Stimulated activated CD4-positive, alpha-beta T cell treated with anti-CD3 and anti-CD28 coated beads, TNF-alpha, amount 100 ng/mL, for 48 hours (primary cell): ENCODE measurements at regions not wholly inside any gene's neighbourhood (a gene's known extent, or its start where the extent isn't known, plus 50 kb on each side); places are given as distances from the start of the nearest gene placed in this dataset.
"Not testable (repeated sequence)": the region's sequence is repeated elsewhere in the genome, so short reads cannot be mapped to it uniquely, and the experiment has no call there.

Source experiments
- DNase-seq, 3 donors: peaks; one replicate each; pipeline ENCODE4 v3.0.0-alpha.2; 2020; ENCODE audit warnings: low read depth in 3 of 3

DNA sequence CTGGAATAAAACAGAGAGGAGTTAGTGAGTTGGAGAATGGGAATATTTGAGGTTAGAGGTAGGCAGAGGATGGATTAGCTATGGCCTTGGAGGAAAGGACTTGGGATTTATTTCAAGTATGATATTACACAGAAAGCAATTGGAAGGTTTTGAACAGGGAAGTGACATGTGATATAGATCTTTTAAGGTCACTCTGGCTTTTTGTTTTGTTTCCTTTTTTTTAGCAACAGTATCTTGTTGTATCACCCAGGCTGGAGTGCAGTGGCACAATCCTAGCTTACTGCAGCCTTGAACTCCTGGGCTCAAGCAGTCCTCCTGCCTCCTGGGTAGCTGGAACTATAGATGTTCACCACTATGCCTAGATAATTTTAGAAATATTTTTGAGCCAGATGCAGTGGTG lies 190.3 kb downstream of the UTRN start:
- no peak for DNase-seq

DNA sequence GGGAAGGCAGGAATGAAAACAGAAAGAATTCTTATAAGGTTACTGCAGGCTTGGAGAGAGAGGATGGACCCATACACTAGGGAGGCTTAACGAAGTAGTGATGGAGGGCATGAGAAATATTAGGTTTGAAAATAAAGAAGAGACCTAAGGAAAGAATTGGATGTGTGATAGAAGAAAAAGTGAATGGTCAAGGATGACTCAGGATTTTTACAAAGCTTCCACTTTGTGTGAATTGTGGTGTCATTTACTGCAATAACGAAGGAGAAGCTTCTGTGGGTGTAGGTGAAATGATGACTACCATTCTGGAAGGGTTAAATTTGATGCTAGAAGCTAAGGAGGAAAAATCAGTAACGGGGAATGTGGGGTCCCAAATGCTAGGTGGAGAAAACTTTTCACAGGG lies 191.2 kb downstream of the UTRN start:
- DNase-seq = no peak

DNA sequence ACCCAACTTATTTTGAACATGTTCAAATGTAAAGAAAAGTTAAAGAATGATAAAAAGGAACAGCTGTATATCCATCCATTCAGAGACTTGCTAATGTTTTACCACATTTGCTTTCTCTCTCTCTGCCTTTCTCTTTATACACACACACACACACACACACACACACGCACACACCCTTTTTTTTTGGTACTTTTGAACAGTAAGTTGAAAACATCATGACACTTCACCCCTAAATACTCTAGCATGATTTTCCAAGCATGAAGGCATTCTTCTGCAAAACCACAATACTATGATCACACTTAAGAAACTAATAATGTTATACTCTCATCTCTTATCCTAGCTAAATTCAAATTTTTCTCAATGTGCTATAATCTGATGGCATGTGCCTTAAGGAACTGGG lies 192.3 kb downstream of the UTRN start:
- DNase-seq = no peak

DNA sequence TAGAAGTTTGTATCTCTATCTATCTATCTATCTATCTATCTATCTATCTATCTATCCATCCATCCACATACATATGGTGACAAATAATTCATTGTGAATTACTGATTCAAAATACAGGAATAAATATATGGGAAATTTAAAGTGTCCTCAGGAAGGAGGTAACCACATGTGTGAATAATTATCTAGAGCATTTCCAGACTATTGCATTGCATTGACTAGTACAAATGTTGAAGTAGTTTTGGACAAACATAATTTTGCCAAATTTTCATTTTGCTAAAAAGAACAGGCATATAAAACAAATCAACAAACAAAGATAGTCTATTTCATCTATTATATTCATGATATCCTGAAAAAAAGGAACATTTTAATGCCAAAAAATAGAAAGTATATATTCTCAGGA lies 192.7 kb downstream of the UTRN start:
- no peak for DNase-seq

DNA sequence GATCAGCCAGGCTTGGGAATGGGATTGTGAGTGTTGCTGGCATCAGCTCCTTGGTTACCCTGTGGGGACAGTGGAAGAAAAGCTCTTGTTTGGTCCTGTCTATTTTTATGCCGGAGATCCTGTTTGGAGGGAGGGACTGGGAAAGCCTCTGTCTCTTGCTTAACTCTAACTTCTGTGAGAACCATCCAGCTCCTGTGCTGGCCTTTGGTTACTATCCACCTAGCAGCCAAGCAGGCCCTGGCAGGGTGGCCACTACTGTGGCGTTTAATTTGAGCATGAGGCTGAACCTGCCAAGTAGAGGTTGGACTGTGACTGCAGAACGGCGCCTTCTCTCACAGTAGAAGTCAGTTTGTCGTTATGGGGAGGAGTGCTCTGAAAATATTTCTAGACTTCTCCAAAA lies 193.3 kb downstream of the UTRN start:
- no peak for DNase-seq

DNA sequence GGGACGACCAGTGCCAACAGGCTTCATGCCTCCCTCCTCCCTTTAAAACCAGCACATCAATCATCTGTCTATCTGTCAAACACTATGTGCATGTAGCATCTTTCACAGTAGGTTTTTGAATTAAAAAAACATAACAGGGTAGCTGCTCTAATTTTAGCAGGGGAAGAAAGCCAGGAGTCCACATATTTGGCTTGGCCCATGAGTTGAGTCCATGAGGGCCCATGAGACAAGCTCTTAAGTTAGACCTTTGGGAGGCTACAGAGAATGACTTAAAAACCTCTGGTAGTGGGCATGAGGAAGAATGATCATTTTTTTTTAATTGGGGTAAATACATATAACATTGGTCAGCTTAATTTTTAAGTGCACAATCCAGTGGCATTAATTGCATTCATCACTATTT lies 194.9 kb downstream of the UTRN start:
- no peak for DNase-seq

DNA sequence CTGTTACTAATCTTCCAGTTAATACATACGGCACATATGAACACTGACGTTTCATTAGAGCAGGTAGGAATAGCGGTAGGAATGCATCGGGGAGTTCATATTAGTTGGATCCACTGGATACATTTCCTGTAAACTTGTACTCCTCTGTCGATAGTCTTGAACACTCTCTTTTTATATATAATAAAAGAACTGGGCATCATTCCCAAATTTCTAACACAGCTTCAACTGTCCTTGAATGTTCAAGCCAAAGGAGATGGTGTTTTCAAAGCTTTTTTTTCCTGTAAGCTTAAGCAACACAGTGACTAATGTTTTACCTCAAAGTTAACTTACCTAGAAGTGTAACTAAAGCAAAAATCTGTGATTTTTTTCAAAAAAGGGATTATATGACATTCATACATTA lies 195.3 kb downstream of the UTRN start:
- no peak for DNase-seq

DNA sequence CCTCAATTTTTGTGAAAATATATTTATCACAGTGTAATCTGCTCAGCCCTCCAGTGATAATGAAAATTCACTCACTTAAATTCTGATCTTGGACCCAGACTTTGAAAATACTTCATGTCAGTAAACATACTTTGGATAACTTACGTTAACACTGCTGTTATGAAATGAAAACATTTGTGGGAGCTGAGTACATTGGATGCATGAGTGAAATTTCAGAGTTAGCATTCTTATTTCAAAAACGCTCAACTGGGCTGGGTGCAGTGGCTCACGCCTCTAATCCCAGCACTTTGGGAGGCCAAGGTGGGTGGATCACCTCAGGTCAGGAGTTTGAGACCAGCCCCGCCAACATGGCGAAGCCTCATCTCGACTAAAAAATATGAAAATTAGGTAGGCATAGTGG lies 196.4 kb downstream of the UTRN start:
- DNase-seq = no peak

DNA sequence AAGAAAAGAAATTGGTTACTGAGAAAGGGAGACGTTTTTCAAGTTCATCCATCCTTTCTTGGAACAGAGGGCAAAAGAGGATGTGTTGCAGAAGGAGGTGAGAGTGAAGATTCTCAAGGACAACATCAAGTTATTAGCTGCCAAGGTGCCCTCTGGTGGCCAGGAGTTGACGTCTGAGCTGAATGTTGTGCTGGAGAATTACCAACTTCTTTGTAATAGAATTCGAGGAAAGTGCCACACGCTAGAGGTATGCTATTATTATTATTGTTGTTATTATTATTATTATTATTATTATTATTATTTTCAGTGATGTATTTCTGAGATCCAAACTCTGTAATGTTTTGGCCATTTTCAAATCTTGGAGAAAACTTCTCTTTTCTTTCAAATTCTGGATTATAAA lies 197.0 kb downstream of the UTRN start:
- peak; percentile 43 to 66 (median 45) for DNase-seq

DNA sequence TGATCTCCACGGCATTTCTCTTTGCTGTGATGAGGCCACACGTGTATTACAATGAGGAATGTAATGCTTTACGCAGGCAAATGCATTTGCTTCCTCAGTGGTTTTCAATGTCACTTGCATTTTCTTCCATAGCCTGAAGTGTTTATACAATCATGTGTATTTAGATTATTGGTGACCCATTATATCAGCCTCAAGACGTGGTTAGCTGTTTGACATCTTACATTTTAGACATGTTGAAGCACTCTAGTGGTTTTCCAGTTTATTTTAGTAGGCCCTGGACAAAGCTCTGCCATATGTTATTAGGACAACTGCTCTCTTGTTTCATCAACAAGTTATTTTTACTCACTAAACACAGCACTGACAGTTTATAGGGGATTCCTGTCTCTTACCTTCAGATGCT lies 200.4 kb downstream of the UTRN start:
- no peak for DNase-seq

DNA sequence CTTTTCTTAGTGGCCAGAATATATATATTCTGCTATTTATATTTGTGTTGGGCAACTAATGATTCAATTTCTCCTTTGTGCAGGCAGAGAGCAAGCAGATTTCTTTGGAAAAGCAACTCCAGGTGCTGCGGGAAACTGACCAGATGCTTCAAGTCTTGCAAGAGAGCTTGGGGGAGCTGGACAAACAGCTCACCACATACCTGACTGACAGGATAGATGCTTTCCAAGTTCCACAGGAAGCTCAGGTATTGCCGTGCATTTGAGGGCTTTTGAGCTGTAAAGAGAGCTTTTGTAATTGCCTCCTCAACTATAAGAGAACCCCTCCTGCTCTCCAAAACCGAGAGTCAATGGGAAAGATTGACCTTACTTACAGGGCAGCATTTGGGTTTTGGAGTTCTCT lies 203.5 kb downstream of the UTRN start:
- no peak for DNase-seq

DNA sequence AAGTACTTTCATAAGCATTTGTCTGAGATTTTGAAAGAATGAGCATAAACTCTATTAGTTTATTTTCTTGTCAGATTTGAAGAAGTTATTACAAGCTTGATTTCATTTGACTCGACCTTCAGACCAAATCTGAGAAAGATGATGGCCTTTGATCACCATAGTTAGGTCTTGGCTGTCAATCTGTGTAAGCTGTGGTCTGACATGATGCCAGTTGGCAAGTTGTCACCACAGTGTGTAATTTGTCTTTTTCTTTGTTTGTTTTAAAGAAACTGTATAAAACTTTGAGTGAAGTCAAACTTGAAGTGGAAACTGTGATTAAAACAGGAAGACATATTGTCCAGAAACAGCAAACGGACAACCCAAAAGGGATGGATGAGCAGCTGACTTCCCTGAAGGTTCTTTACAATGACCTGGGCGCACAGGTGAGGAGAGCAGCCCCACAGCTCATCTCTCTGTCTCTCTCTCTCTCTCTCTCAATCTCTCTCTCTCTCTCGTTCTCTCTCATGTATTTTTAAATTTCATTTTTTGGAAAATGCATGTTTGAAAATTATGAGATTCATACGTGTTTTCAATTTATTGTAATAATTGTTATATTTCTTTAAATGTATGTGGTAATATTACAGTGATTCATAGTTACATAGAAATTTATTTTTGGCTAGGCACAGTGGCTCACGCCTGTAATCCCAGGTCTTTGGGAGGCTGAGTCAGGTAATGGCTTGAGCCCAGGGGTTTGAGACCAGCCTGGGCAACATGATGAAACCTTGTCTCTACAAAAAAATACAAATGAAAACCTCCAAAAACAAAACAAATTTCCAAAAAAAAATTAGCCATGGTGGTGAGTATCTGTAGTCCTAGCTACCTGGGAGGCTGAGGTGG lies 208.1 kb downstream of the UTRN start:
- DNase-seq = no peak

DNA sequence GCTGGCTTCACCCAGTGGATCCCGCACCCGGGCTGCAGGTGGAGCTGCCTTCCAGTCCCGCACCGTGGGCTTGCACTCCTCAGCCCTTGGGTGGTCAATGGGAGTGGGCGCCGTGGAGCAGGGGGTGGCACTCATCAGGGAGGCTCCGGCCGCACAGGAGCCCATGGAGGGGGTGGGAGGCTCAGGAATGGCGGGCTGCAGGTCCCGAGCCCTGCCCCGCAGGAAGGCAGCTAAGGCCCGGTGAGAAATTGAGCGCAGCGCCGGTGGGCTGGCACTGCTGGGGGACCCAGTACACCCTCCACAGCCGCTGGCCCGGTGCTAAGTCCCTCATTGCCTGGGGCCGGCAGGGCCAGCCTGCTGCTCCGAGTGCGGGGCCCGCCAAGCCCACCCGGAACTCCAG lies 209.9 kb downstream of the UTRN start:
- not testable (repeated sequence) for DNase-seq

DNA sequence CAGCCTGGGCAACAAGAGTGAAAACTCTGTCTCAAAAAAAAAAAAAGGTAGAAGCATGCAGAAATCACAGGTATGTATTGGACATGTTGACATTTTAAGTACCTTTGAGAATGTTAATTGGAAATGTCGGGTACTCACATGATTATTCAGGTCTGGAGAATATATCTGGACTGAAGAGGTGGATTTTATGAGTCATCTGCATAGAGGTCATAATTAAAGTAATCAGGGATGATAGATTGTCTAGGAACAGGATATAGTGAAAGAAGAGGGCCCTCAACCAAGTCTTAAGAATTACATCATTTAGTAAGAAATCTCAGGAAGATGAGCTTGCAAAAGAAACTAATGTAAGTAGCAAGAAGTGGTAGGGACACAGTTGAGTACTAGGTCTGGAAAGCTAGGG lies 212.5 kb downstream of the UTRN start:
- no peak for DNase-seq

DNA sequence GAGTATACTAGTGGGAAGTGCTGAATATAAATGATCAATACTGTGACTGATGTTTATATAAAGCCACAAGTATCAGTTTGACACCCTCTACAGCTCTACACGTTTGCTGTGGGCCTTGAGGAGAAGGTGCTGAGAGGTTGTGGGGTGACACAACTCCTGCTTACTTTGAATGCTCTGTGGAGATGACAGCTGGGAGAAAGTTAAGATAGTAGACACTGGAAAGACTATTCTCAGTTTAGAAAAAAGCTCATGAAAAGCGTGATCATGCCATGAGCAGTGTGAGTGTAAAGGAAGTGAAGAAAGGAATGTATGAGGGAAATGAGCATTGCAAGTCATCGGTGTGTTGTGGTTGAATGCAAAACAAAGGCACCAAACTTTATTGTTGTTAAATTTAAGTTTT lies 215.8 kb downstream of the UTRN start:
- DNase-seq = no peak

DNA sequence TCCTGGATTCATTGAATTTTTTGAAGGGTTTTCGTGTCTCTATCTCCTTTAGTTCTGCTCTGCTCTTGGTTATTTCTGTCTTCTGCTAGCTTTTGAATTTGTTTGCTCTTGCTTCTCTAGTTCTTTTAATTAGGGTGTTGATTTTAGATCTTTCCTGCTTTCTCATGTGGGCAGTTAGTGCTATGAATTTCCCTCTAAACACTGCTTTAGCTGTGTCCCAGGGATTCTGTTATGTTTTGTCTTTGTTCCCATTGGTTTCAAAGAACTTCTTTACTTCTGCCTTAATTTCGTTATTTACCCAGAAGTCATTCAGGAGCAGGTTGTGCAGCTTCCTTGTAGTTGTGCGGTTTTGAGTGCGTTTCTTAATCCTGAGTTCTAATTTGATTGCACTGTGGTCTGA lies 220.1 kb downstream of the UTRN start:
- not testable (repeated sequence) for DNase-seq

DNA sequence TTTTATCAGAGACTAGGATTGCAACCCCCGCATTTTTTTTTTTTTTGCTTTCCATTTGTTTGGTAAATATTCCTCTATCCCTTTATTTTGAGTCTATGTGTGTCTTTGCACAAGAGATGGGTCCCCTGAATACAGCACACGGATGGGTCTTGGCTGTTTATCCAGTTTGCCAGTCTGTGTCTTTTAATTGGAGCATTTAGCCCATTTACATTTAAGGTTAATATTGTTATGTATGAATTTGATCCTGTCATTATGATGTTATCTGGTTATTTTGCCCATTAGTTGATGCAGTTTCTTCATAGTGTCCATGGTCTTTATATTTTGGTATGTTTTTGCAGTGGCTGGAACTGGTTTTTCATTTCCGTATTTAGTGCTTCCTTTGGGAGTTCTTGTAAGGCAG lies 220.9 kb downstream of the UTRN start:
- not testable (repeated sequence) for DNase-seq

DNA sequence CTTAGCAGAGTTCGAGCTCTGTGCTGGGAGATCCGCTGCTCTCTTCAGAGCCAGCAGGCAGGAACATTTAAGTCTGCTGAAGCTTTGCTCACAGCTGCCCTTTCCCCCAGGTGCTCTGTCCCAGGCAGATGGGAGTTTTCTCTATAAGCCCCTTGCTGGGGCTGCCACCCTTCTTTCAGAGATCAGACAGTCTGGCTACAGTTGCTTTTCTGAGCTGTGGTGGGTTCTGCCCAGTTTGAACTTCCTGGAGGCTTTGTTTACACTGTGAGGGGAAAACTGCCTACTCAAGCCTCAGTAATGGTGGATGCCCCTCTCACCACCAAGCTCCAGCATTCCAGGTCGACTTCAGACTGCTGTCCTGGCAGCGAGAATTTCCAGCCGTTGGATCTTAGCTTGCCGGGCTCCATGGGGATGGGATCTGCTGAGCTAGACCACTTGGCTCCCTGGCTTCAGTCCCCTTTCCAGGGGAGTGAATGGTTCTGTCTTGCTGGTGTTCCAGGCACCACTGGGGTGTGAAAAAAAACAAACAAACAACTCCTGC lies 222.7 kb downstream of the UTRN start:
- DNase-seq = not testable (repeated sequence)

DNA sequence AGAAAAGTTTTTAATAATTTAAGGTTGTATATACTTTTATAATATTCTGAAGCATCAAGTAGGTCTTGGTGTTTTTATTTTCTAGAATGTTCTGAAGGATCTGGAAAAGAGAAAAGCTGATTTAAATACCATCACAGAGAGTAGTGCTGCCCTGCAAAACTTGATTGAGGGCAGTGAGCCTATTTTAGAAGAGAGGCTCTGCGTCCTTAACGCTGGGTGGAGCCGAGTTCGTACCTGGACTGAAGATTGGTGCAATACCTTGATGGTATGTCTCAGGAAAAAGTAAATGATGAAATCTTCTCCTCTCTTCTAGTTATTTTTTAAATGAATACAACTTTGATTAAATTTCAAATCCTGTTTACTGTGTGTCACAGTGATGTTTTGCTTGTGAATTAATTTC lies 225.7 kb downstream of the UTRN start:
- DNase-seq = no peak

DNA sequence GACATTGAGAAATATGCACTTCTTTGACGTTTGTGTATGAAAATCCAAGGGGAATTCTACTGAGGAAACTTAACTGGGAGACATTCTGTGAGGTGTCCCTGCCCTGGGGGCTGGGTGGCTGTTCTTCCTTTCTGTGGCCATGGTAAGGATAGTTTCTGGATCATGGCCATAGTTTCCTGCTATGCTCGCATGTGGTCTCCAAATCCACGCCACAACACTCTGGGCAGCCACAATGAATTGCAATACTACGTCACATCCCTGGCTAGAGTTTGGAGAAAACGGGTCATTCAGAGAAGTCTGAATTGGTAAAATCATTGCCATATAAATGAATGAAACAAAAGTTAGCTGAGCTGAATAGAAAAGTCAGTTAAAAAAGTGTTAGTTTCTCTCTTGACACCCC lies 230.6 kb downstream of the UTRN start:
- DNase-seq = no peak

DNA sequence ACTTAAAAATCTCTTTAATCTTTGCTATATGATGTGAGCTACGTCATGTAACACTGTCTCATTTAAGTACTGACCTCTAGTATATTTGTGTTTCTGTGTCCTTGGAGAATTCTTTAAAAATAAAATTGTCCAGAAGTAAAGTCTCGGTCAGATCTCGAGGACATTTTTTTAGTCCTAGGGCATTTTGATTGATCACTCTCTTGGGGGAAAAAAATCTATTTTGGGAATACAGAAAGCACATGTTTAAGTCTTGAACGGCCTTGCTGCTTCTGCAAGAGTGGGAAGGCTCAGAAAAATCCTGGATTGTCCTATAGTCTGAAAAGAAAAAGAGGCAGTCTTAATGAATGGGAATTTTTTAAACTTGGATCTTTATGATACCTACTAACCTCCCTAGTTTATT lies 234.3 kb downstream of the UTRN start:
- no peak for DNase-seq

DNA sequence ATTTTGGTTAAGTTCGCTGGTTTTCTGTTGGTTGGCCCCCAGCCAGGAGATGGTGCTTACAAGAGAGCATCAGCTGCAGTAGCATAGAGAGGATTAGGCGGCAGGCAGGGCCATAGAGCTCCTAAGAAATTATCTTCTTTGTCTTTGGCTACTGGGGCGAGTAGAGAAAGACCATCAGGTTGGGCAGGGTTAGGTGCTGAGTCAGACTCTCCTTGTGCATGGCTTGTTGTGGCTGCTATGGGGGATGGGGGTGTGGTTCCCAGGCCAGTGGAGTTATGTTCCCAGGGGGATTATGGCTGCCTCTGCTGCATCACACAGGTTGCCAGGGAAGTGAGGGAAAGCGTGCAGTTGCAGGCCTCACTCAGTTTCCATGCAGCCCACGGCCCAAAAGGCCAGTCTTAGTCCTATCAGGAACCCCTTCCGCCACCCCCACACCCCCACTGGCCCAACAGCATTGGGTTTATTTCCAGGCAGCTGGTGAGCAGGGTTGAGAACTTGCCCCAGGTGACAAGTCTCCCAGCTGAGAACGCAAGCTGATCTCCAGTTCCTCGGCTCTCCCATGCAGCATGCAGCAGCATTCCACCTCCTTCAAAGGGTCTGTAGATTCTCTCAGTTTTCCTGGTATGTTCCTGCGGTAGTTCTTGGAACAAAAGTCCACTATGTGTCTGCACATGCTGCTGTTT lies 243.7 kb downstream of the UTRN start:
- DNase-seq = no peak

DNA sequence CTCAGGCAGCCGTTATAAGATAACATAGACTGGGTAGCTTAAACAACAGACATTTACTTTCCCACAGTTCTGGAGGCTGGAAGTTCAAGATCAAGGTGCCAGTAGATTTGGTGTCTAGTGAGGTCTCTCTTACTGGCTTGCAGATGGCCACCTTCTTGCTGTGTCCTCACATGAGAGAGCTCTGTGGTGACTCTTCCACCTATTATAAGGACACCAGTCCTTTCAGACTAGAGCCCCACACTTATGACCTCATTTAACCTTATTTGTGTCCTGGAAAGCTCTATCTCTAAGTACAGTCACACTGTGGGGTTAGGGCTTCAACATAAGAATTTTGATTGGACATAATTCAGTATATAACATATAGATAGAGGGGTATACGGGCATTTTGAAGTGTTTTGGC lies 245.0 kb downstream of the UTRN start:
- DNase-seq = no peak
